ENCODE measurements at regions not wholly inside any gene's neighbourhood (a gene's known extent, or its start where the extent isn't known, plus 50 kb on each side); places are given as distances from the start of the nearest gene placed in this dataset.
A peak's percentile ranks its signal among the peaks of the same experiment; 100 is the strongest.

DNA sequence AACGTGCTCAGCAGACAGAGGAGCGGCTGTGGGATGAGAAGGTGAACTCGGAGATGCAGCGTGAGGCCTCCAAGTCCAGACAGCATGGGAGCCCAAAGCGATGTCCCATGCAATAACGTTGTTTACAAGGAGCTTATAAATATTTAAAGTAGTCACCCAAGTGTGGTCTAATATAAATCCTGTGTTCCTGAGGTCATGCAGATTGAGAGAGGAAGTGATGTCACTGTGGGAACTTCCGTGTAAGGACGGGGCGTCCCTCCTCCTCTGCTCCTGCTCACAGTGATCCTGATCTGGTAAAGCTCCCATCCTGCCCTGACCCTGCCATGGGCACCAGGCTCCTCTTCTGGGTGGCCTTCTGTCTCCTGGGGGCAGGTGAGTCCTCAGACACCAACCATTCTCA lies 94.7 kb upstream of the PRSS58 start:
- peaks cover 16% of the 10 kb centered on the region for H3K4me1 ChIP-seq (replicated peaks; ENCODE audit: insufficient read depth)
- H3K4me3 ChIP-seq: no peak overlapping the region
- no peak for TF ChIP-seq EZH2 (IDR thresholded peaks at IDR 0.05; ENCODE audit: low read depth)
- TF ChIP-seq, protein P1, sequence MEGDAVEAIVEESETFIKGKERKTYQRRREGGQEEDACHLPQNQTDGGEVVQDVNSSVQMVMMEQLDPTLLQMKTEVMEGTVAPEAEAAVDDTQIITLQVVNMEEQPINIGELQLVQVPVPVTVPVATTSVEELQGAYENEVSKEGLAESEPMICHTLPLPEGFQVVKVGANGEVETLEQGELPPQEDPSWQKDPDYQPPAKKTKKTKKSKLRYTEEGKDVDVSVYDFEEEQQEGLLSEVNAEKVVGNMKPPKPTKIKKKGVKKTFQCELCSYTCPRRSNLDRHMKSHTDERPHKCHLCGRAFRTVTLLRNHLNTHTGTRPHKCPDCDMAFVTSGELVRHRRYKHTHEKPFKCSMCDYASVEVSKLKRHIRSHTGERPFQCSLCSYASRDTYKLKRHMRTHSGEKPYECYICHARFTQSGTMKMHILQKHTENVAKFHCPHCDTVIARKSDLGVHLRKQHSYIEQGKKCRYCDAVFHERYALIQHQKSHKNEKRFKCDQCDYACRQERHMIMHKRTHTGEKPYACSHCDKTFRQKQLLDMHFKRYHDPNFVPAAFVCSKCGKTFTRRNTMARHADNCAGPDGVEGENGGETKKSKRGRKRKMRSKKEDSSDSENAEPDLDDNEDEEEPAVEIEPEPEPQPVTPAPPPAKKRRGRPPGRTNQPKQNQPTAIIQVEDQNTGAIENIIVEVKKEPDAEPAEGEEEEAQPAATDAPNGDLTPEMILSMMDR (conservative IDR thresholded peaks at IDR 0.05): no peak
- 0 out of 2 replicates have a peak, but pooled peaks cover 7% of the 10 kb centered on the region for H3F3A ChIP-seq (ENCODE audit: insufficient read depth, low read depth)
- CTCF ChIA-PET: interaction anchor here (0.6 to 1.1 kb wide), 2 partner anchors 23 to 377 kb away, joined by 3 to 13 read pairs; no protein-coding TSS in a partner anchor
- H3K9me2 ChIP-seq (ENCODE audit: insufficient read depth): no peaks in the 10 kb centered on the region
- no peak overlapping the region for H3K4me2 ChIP-seq
- no peaks in the 10 kb centered on the region for H3K27me3 ChIP-seq (ENCODE audit: insufficient read depth, low read depth)
- H2AFZ ChIP-seq: no peak overlapping the region
- BruUV-seq (replicated peaks): no TSS peak
- H3K9me3 ChIP-seq (ENCODE audit: insufficient read depth, low read depth): no peaks in the 10 kb centered on the region
- no peaks in the 10 kb centered on the region for H3K79me2 ChIP-seq (ENCODE audit: low read depth)
- no peaks in the 10 kb centered on the region for H4K20me1 ChIP-seq (ENCODE audit: insufficient read depth)
- no peak for DNase-seq
- H3K36me3 ChIP-seq (ENCODE audit: low read depth): no peaks in the 10 kb centered on the region
- no peak overlapping the region for H3K27ac ChIP-seq
- POLR2A ChIA-PET (ENCODE audit: unreplicated experiment): no interaction called here
- intact Hi-C loops (cut with micrococcal nuclease; ENCODE audit: unreplicated experiment): no loop called here

DNA sequence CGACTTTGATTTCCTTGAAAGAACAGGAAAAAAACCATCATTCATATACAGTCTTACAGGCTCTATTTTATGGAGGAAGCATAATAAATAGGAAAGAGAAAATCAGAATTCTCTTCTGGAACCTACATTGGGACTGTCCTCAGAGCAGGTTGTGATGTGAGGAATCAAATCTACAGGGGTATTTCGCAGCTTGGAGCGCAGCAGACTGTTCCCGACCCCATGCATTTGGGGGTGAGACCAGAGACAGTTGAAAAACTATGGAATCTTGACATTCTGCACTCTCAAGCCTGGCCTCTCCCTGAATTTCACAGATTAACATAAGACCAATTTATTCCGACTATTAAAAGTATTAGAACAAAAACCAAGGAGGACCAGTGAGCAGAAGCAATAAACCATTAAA lies 93.3 kb upstream of the PRSS58 start:
- Histone ChIP-seq H3K4me3 (no peak overlapping the region), H3K27ac (no peak overlapping the region), H3K27me3 (ENCODE audit: insufficient read depth, low read depth) (no peaks in the 10 kb centered on the region), H3K79me2 (ENCODE audit: low read depth) (no peaks in the 10 kb centered on the region), H4K20me1 (ENCODE audit: insufficient read depth) (no peaks in the 10 kb centered on the region), H3K36me3 (ENCODE audit: low read depth) (no peaks in the 10 kb centered on the region), H3K4me2 (no peak overlapping the region), H3K9me3 (ENCODE audit: insufficient read depth, low read depth) (no peaks in the 10 kb centered on the region), H3K9me2 (ENCODE audit: insufficient read depth) (no peaks in the 10 kb centered on the region), H3F3A (ENCODE audit: insufficient read depth, low read depth) (0 out of 2 replicates have a peak, but pooled peaks cover 3% of the 10 kb centered on the region), H2AFZ (no peak overlapping the region), H3K4me1 (replicated peaks; ENCODE audit: insufficient read depth) (peaks cover 6% of the 10 kb centered on the region)
- no peak for TF ChIP-seq EZH2 (IDR thresholded peaks at IDR 0.05; ENCODE audit: low read depth)
- TF ChIP-seq, protein P1 (conservative IDR thresholded peaks at IDR 0.05): no peak
- CTCF ChIA-PET: no interaction called here
- intact Hi-C loops (cut with micrococcal nuclease; ENCODE audit: unreplicated experiment): no loop called here
- BruUV-seq (replicated peaks): no TSS peak
- no peak for DNase-seq
- POLR2A ChIA-PET (ENCODE audit: unreplicated experiment): no interaction called here

DNA sequence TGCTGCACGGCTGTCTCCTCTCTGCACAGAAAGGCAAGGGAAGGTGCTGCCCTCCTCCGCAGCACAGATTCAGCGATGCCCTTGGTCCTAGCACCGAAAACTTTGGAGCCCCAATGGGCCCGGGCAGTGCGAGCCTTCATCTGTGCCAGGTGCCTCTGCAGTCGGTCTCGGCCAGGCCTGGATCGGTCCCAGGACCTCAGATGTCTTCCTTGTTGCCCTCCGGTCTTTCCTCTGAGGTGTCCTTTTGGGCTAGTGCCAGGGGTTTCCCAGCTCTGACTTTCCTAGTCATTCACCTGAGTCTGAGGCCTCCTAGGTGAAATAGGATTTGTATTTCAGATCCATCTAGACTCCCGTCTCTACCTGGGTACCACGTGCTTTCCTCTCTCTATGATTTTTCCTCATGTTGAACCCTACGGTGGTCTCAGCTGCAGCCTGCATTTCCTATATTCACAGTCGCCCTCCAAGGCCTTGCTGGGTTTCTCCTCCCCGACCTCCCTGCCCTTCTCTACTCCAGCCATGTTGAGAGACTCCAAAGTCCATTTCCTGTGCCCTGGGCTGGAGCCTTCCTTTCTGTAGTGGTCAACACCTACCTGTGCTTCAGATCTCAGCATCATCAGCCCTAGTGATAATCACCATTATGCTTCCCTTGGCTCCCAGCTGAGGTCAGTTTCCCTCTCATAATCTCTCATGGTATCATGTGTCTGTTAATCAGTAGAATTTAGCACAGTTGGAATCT lies 92.0 kb upstream of the PRSS58 start:
- intact Hi-C loops (cut with micrococcal nuclease; ENCODE audit: unreplicated experiment): no loop called here
- BruUV-seq (replicated peaks): no TSS peak
- TF ChIP-seq EZH2 (IDR thresholded peaks at IDR 0.05; ENCODE audit: low read depth): no peak
- TF ChIP-seq, protein P1 (conservative IDR thresholded peaks at IDR 0.05): no peak
- Histone ChIP-seq H4K20me1 (ENCODE audit: insufficient read depth) (no peaks in the 10 kb centered on the region), H3F3A (ENCODE audit: insufficient read depth, low read depth) (no peaks in the 10 kb centered on the region), H3K9me3 (ENCODE audit: insufficient read depth, low read depth) (no peaks in the 10 kb centered on the region), H3K4me2 (no peak overlapping the region), H3K4me1 (replicated peaks; ENCODE audit: insufficient read depth) (no peaks in the 10 kb centered on the region), H3K27me3 (ENCODE audit: insufficient read depth, low read depth) (no peaks in the 10 kb centered on the region), H3K27ac (no peak overlapping the region), H2AFZ (no peak overlapping the region), H3K9me2 (ENCODE audit: insufficient read depth) (no peaks in the 10 kb centered on the region), H3K79me2 (ENCODE audit: low read depth) (no peaks in the 10 kb centered on the region), H3K4me3 (no peak overlapping the region), H3K36me3 (ENCODE audit: low read depth) (no peaks in the 10 kb centered on the region)
- POLR2A ChIA-PET (ENCODE audit: unreplicated experiment): no interaction called here
- peak in 1 of 2 experiments; percentile 20 for DNase-seq
- CTCF ChIA-PET: interaction anchor here (0.6 kb wide), 1 partner anchor 41 kb away, joined by 3 read pairs; no protein-coding TSS in a partner anchor

All from PC-9 (cell line).